IMR-90 (cell line): ENCODE measurements at regions not wholly inside any gene's neighbourhood (a gene's known extent, or its start where the extent isn't known, plus 50 kb on each side); places are given as distances from the start of the nearest gene placed in this dataset.

ENCODE experiments used
- ATAC-seq: fragments of 200-7000 bp; cut with Tn5 transposase; 2 replicates; pipeline ENCODE4 v1.9.1; 2020; ENCODE audit warnings: low read depth, mild to moderate bottlenecking, moderate library complexity
- BruUV-seq: library from RNA; stranded (reverse); fragments of 400-500 nt; replicated peaks from 2 replicates; lab custom pipeline; 2021; lab: Mats Ljungman, UMichigan
- CTCF ChIA-PET: fragments of 300-600 bp; formaldehyde crosslinking; extraction: SDS; loops from one replicate; lab custom pipeline; 2021; ENCODE audit warnings: antibody characterized with exemption; lab: Yijun Ruan, JAX
- POLR2A ChIA-PET: fragments of 300-600 bp; sonication (Branson Sonifier 250); formaldehyde crosslinking; loops from one replicate; lab custom pipeline; 2022; ENCODE audit warnings: antibody characterized with exemption; ENCODE audit not compliant: unreplicated experiment; lab: Charles Lee
- DNase-seq: peaks from one replicate; pipeline ENCODE4 v3.0.0; 2013
- H2AFZ ChIP-seq: replicated peaks from 2 replicates; pipeline ENCODE3; 2013; ENCODE audit warnings: low read length, mild to moderate bottlenecking; ENCODE audit not compliant: poor library complexity
- H2AK5ac ChIP-seq: 2 replicates; pipeline ENCODE4 v1.6.1; 2013; ENCODE audit warnings: low read depth, low read length, inconsistent platforms
- H2AK9ac ChIP-seq: replicated peaks from 2 replicates; pipeline ENCODE3; 2013; ENCODE audit warnings: mild to moderate bottlenecking, low read depth, low read length, moderate library complexity; ENCODE audit not compliant: poor library complexity
- H2BK120ac ChIP-seq: 2 replicates; pipeline ENCODE4 v1.6.1; 2013; ENCODE audit warnings: low read depth, low read length, inconsistent platforms
- H2BK15ac ChIP-seq: 3 replicates; pipeline ENCODE4 v1.6.1; 2013; ENCODE audit warnings: low read depth, low read length, inconsistent platforms
- H2BK20ac ChIP-seq: 2 replicates; pipeline ENCODE4 v1.6.1; 2013; ENCODE audit warnings: low read depth, mild to moderate bottlenecking, inconsistent platforms, low read length, moderate library complexity
- H2BK5ac ChIP-seq: 2 replicates; pipeline ENCODE4 v1.6.1; 2013; ENCODE audit warnings: mild to moderate bottlenecking, low read depth, low read length, inconsistent platforms; ENCODE audit not compliant: poor library complexity, severe bottlenecking
- H3K14ac ChIP-seq: replicated peaks from 2 replicates; pipeline ENCODE4 v1.6.1; 2013; ENCODE audit warnings: low read depth, low read length, inconsistent platforms
- H3K18ac ChIP-seq: 2 replicates; pipeline ENCODE4 v1.6.1; 2013; ENCODE audit warnings: low read depth, low read length, control low read depth
- H3K23ac ChIP-seq: 2 replicates; pipeline ENCODE4 v1.6.1; 2013; ENCODE audit warnings: low read depth, low read length, inconsistent platforms
- H3K27ac ChIP-seq: 2 replicates; pipeline ENCODE4 v1.5.1; 2013; ENCODE audit warnings: mild to moderate bottlenecking, control low read depth, low read length; ENCODE audit not compliant: insufficient read depth
- H3K27me3 ChIP-seq: 2 replicates; pipeline ENCODE4 v1.6.1; 2013; ENCODE audit warnings: low read length; ENCODE audit not compliant: control insufficient read depth, insufficient read depth
- H3K36me3 ChIP-seq: 2 replicates; pipeline ENCODE4 v1.6.1; 2013; ENCODE audit warnings: low read length, mixed read lengths; ENCODE audit not compliant: control insufficient read depth, insufficient read depth
- H3K4ac ChIP-seq: 2 replicates; pipeline ENCODE4 v1.6.1; 2013; ENCODE audit warnings: low read depth, low read length, inconsistent platforms
- H3K4me1 ChIP-seq: 2 replicates; pipeline ENCODE4 v1.6.1; 2013; ENCODE audit warnings: low read length, mixed read lengths; ENCODE audit not compliant: control insufficient read depth, insufficient read depth
- H3K4me2 ChIP-seq: 2 replicates; pipeline ENCODE4 v1.6.1; 2013; ENCODE audit warnings: low read depth, mild to moderate bottlenecking, control low read depth, low read length, moderate library complexity
- H3K4me3 ChIP-seq: 2 replicates; pipeline ENCODE4 v1.5.1; 2013; ENCODE audit warnings: low read depth, mild to moderate bottlenecking, control low read depth, low read length, moderate library complexity; ENCODE audit not compliant: insufficient read depth
- H3K56ac ChIP-seq: 2 replicates; pipeline ENCODE4 v1.6.1; 2013; ENCODE audit warnings: low read length, inconsistent platforms; ENCODE audit not compliant: insufficient read depth; ENCODE audit errors: extremely low read depth
- H3K79me1 ChIP-seq, 2 experiments: 2 replicates each; pipeline ENCODE4 v1.6.1; 2013; ENCODE audit warnings: low read length in 2 of 2, inconsistent platforms in 1 of 2, low read depth in 1 of 2
- H3K9ac ChIP-seq: 2 replicates; pipeline ENCODE4 v1.6.1; 2013; ENCODE audit warnings: low read depth, low read length, control low read depth
- H3K9me1 ChIP-seq: 2 replicates; pipeline ENCODE4 v1.6.1; 2013; ENCODE audit warnings: low read length, inconsistent platforms; ENCODE audit not compliant: insufficient read depth
- H3K9me3 ChIP-seq: 2 replicates; pipeline ENCODE4 v1.6.1; 2013; ENCODE audit warnings: low read length; ENCODE audit not compliant: control insufficient read depth, insufficient read depth
- H4K20me1 ChIP-seq: 2 replicates; pipeline ENCODE4 v1.6.1; 2013; ENCODE audit warnings: low read length, inconsistent platforms; ENCODE audit not compliant: insufficient read depth
- H4K5ac ChIP-seq: 2 replicates; pipeline ENCODE4 v1.6.1; 2013; ENCODE audit warnings: mild to moderate bottlenecking, low read depth, low read length, control low read depth
- H4K8ac ChIP-seq, 2 experiments: 2 replicates each; pipeline ENCODE4 v1.6.1; 2013; ENCODE audit warnings: low read depth in 2 of 2, low read length in 2 of 2, control low read depth in 1 of 2, inconsistent platforms in 1 of 2
- H4K91ac ChIP-seq: 2 replicates; pipeline ENCODE4 v1.6.1; 2013; ENCODE audit warnings: low read depth, low read length, inconsistent platforms; ENCODE audit not compliant: insufficient read depth
- FOS ChIP-seq: fragments of 150-350 bp; IDR thresholded peaks from 2 replicates; pipeline ENCODE4 v1.6.1; 2016; ENCODE audit warnings: low read depth, low read length
- POLR2A ChIP-seq: IDR thresholded peaks from 2 replicates; pipeline ENCODE4 v1.6.1; 2012; ENCODE audit warnings: mild to moderate bottlenecking, low read depth, low read length
- RAD21 ChIP-seq: IDR thresholded peaks from 2 replicates; pipeline ENCODE4 v1.6.1; 2012; ENCODE audit warnings: low read length, improper control_type of control experiment
- RCOR1 ChIP-seq: IDR thresholded peaks from 2 replicates; pipeline ENCODE4 v1.6.1; 2012; ENCODE audit warnings: mild to moderate bottlenecking, low read length, improper control_type of control experiment; ENCODE audit not compliant: insufficient replicate concordance
- SMC3 ChIP-seq: fragments of 150-350 bp; IDR thresholded peaks from 2 replicates; pipeline ENCODE4 v1.6.1; 2016; ENCODE audit warnings: low read depth, mild to moderate bottlenecking, antibody characterized with exemption, low read length, moderate library complexity
- WGBS, 2 experiments: methylation state at CpG; one replicate each; pipeline versions ENCODE4 v1.1.5 to v1.1.7; 2013; ENCODE audit warnings: missing lambda C conversion rate in 2 of 2; ENCODE audit not compliant: insufficient read length in 1 of 2; ENCODE audit errors: extremely low coverage in 2 of 2; 5-methylcytosine and 5-hydroxymethylcytosine counted together
- dilution Hi-C: fragments of 300-500 bp; cut with HindIII; formaldehyde crosslinking; loops from one replicate; pipeline ENCODE4 v1.14.3; 2018; ENCODE audit warnings: low sequenced_read_pairs; ENCODE audit not compliant: unreplicated experiment
- in situ Hi-C: fragments of 300-500 bp; cut with MboI; formaldehyde crosslinking; loops from 3 replicates; pipeline ENCODE4 v1.14.3; 2019; ENCODE audit warnings: low sequenced_read_pairs, inconsistent platforms, mixed read lengths
- intact Hi-C: fragments of 100-400 bp; cut with micrococcal nuclease; formaldehyde crosslinking; loops from 2 replicates; pipeline ENCODE4 v1.10.0; 2022
- TF ChIP-seq, protein P1 (sequence below): fragments of 150-350 bp; IDR thresholded peaks from 2 replicates; pipeline ENCODE4 v1.6.1; 2017; ENCODE audit warnings: mild to moderate bottlenecking, antibody characterized with exemption, low read length, low read depth

GRCh38 chr6:115495184-115495583 is 565.5 kb downstream of the FRK start:
- Histone ChIP-seq H2BK15ac (no peak overlapping the region), H2AK5ac (no peak overlapping the region), H4K8ac (no peak overlapping the region), H3K9me3 (no peaks in the 10 kb centered on the region; the same call in 1 of the 2 replicates), H3K36me3 (no peaks in the 10 kb centered on the region), H3K4me1 (no peaks in the 10 kb centered on the region), H3K79me1 (no peaks in the 10 kb centered on the region), H2AK9ac (no peak overlapping the region), H3K27me3 (no peaks in the 10 kb centered on the region), H3K9me1 (no peaks in the 10 kb centered on the region), H3K18ac (no peak overlapping the region), H3K4me3 (no peak overlapping the region), H3K27ac (no peak overlapping the region), H4K20me1 (no peaks in the 10 kb centered on the region), H2BK120ac (no peak overlapping the region), H2BK20ac (no peak overlapping the region), H3K4ac (no peak overlapping the region), H4K91ac (no peak overlapping the region), H3K14ac (no peak overlapping the region), H3K4me2 (no peak overlapping the region), H2AFZ (no peak overlapping the region), H2BK5ac (no peak overlapping the region), H3K23ac (no peak overlapping the region), H4K5ac (no peak overlapping the region), H3K9ac (no peak overlapping the region), H3K56ac (no peak overlapping the region)
- no peak for ATAC-seq
- DNase-seq = no peak
- TF ChIP-seq RAD21 = no peak
- TF ChIP-seq POLR2A = no peak
- no peak for TF ChIP-seq SMC3
- TF ChIP-seq, protein P1, sequence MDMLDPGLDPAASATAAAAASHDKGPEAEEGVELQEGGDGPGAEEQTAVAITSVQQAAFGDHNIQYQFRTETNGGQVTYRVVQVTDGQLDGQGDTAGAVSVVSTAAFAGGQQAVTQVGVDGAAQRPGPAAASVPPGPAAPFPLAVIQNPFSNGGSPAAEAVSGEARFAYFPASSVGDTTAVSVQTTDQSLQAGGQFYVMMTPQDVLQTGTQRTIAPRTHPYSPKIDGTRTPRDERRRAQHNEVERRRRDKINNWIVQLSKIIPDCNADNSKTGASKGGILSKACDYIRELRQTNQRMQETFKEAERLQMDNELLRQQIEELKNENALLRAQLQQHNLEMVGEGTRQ = no peak
- TF ChIP-seq RCOR1 = no peak
- no peak for TF ChIP-seq FOS
- dilution Hi-C loops = no loop called here
- in situ Hi-C loops = no loop called here
- POLR2A ChIA-PET = no interaction called here
- BruUV-seq = no TSS peak
- intact Hi-C loops = no loop called here
- CTCF ChIA-PET = no interaction called here
- no CpG with 5 or more reads among the region's 3 CpGs for WGBS, 2 experiments
